HG03520 (cell line): ENCODE measurements at regions not wholly inside any gene's neighbourhood (a gene's known extent, or its start where the extent isn't known, plus 50 kb on each side); places are given as distances from the start of the nearest gene placed in this dataset.

Experiments used
- ATAC-seq: cut with Tn5 transposase; IDR thresholded peaks from one replicate; pipeline ENCODE4 v1.9.1; 2021; ENCODE audit warnings: mild to moderate bottlenecking, moderate library complexity; ENCODE audit not compliant: unreplicated experiment

DNA sequence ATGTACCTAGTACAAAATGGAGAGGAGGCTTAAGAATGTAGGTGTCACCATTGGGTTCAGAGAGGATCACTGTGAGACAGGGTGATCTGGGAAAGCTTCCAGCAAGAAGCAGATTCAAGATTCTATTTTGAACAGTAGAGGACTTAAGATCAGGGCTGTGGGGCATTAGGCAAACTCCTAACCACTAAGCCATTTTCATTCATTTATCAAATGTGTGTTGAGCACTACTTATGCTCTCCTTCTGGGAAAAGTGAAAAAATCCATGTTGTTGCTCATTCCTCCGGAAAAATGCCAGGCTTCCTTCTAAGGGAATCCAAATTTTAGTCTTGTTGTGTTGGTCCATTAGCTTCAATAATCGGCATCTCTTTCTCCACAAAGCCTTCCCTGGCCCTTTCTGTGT, 163.4 kb downstream of the NUAK1 start:
- no peak for ATAC-seq

DNA sequence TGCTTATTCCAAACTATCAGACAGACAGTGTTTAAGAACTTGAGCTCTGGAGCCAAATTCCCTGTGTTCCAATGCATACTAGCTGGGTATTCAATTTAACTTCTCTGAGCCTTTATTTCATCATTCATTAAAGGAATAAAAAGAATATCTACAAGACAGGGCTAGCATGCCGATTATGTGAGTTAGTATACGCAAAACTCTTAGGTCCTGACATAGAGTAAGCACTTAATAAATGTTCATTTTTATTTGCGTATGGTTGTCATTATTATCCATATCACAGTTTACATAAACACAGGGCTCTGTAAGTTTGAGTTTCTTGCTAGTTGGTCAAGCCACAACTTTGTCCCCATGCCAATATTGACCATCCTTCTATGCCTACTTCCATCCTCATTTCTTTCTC, 161.5 kb downstream of the NUAK1 start:
- no peak for ATAC-seq

DNA sequence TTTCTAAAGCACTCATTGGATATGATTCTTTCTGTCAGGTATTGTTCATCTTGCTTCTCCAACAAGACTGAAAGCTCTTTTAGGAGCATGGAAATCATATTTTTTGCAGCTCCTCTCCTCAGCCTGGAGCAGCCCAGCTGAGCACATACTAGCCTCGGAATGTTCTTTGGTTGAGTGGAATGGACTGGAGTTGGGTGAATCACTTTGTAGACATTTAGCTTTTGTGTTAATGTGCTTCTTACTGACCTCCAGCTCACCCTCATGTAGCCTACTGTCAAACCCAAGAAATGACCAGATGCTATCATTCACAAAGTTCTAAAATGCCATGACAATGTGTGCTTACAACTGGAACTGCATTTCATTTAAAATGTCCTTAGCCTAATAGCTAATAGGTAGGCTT, 161.1 kb downstream of the NUAK1 start:
- no peak for ATAC-seq

DNA sequence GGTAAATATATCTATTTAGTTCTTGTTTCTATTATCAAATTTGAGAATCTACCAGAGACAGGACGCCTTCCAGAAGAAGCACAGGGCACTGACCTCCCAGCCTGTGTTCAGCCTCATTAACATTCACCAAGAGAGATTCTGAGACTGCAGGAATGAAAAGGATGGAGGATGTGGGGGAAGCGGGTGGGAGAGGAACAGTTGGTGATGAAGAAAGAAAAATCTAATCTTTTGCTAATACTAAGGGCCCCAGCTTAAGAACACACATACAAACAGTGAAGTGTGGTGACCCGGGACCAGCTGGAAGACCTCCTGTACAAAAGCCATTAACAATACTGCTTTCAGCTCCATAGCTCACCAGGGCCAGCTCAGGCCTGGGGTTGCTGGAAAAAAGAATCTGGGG, 160.5 kb downstream of the NUAK1 start:
- no peak for ATAC-seq

DNA sequence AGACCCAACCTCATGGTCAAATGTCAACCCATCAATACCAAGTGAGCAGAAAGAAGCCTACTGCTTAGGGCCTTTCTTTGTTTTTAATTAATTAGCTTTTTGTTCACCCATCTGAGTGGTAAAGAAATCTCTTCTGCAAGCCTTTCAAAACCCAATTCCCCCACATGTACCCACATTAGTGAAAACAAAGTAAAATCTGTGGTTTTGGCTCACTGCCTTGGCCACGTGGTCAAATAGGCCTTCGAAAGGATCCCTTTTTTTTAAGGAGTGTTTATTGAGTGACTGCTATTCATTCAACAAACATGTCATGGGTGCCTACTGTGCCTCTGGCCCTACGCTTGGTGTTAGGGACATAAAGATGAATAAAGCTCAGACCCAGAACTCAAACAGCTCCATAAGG, 160.1 kb downstream of the NUAK1 start:
- no peak for ATAC-seq

DNA sequence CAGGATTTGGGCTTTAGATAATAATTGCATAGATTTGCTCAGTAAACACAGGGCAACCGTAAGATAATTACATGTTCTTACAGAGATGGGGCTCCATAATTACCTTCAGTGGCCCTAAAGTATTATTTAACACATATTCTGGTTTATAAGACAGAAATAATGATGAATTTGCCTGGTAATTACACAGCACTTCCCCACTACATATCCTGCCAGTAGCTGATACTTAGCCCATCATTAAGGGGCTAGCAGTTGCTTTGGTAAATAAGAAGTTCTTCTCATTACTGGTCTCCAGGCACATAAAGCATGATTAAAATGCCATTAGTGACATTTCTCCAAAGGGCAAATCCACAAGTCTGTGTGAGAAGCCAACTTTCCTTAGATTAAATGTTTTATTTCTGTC, 158.7 kb downstream of the NUAK1 start:
- ATAC-seq = no peak

DNA sequence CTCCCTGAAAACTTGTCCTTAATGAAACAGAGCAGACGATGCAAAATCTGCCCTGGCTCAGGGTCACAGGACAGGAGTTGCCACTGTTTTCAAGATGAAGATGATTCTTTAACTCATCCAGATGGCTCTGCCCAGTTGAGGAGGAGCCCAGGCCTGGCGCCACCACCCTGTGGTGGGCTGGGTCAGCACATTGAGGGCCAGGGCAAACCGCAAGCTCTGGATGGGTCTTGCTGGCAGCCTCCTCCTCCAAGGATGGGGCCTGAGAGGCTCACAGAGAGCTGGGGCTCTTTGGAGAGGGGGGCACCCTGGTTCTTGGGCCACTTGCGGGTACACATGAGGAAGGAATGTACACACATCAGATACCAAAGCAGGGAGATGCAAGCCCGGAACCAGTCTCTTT, 158.2 kb downstream of the NUAK1 start:
- ATAC-seq = no peak

DNA sequence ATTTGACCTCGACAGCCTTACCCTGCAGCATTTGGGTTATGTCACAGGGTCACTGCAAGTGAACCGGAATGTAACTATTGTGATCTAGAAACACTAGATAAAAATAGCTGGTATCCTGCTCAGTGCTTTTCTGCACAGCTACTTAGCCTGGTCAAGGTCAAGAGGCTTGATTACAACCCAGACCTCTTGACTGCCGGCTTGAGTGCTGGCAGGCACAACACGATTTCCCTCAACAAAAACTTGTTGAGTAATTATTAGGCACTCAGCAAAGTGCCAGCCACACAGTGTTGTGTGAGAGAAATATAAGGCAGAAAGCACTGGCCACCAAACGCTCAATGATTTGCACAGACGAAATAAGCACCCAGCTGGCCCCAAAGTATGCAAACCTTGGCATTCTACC, 156.7 kb downstream of the NUAK1 start:
- ATAC-seq = no peak

DNA sequence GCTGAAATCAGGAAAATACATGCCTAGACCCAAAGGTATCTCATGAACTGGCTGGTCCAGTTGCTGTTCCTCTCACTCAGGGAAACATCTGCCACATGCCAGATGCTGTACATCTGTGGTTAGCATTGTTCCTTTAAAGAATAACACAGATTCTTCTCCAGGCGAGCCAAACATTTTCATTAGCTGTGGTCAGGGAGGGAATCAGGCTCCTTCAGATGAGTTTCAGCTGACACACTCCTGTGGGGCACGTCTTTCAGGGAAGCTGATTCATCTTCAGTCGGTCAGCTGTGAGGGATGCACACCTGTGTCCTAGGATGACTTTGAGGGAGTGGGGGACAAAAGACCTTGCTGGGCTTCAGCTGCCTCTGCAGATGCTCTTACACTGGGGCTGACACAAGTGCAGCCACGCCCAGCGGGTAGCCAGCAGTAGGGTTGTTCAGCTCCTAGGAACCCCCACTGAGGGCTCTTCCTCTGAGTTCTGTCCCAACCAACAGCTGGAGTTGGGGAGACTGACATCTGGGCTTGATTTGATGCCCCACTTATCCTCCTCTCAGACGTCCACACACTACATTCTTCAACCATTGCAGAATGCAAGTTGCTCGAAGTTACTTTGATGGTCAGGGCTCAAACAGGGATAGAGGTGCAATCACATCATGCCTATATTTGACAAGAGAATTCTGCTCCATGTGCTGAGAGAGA, 155.0 kb downstream of the NUAK1 start:
- no peak for ATAC-seq

DNA sequence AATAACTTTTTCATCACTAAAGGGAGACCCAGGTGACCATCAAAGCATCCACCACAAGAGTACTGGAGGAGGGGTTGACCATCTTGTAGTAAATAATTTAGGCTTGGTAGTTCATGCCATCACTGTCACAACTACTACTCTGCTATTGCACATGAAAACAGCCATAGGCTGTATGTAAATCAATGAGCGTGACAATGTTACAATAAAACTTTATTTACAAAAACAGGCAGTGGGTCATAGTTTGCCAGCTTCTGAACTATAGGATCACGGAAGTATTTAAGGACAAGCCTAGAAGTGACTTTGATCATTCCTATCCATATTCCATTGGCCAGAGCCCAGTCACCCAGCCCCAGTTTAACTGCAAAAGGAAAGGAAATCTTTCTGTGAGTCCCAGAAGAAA, 153.4 kb downstream of the NUAK1 start:
- ATAC-seq = no peak

DNA sequence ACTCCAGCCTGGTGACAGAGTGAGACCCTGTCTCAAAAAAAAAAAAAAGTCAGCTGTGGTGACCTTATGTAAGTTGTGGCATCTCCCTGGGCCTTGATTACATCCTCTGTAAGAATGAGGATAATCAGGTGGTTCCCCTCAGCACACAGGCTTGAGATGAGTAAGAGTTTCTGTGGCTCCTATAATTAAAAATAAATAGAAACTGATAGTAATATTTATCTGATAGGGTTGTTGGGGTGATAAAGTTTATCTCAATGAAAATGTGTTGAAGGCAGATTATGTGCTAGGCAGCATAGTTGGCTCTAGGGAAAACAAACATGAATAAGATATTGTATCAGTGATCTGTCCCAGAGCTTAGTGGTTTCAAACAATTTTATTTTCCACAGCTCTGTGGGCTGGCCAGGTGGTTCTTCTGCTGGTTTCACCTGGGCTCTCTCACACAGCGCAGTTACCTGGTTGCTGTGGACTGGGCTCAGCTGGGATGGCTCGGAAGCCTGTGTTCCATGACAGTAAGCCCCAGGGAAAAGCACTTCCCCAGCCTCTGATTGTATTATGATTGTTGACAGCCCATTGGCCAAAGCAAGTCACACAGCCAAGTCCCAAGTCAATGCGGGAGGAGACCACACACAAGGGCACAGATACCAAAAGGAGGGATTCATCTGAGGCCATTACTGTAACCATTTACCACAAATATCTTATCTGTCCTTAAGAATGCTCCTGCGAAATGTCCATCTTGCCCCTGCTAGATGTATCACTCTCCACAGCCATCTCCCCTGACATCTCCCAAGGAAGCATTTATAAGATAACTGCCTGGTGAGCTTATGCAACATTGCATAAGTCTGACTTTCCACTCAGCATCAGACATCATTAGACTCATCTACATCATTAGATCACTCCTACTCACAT, 151.7 kb downstream of the NUAK1 start:
- ATAC-seq = no peak

DNA sequence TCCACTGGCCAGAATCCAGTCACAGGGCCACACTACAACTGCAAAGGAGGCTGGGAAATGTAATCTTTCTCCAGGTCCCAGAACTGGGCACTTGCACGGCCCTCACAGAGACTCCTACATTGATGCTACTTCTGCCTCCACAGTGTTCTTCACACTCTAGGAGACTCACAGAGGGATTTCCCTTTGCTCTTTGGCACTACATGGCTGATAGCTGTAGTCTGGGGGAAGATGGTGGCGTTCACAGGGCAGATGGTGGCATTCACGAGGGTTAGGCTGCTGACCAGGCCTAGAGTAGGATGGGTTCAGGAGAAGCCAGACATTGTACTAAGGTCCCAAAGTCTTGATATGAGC, 151.1 kb downstream of the NUAK1 start:
- no peak for ATAC-seq

DNA sequence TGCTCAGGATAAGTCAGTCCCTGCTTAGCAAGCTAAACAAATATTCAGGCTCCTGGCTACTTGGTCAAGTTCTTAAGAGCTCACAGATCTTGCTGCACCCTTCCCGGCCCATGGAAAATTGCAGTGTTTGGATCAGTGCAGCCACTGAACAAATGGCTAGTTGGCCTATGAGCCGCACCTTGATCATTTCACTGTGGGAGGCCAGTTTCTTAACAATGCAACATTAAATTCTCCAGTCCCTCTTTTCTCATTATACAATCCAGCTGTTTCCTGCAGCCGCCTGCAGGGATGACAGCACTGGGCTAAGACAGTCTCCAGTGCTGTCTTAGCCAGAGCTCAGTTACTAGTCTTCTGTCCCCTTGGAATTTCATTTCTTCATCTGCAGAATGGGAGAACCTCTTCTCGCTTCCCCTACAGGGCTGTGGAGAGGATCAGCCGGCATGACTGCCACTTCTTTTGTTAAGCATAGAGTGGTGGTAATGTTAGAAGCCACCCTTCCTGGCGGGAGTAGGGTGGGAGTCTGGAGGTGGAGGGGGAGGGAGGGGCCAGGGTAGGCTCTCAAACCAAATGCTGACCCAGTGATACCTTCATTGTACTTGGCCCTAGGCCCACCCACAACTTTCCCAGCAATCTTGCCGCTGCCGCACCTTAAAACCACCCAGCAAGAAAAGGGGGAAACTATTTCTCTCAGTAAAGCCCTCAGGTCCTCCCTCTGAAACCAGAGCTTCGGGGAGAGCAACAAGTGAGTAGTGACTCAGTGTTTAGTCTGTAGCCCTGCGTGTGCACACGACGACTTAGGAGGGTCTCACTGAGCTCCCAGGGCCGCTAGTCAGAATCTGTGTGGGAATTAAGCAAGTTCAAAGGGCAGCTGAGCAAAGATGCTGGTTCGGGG, 145.7 kb downstream of the NUAK1 start:
- no peak for ATAC-seq

DNA sequence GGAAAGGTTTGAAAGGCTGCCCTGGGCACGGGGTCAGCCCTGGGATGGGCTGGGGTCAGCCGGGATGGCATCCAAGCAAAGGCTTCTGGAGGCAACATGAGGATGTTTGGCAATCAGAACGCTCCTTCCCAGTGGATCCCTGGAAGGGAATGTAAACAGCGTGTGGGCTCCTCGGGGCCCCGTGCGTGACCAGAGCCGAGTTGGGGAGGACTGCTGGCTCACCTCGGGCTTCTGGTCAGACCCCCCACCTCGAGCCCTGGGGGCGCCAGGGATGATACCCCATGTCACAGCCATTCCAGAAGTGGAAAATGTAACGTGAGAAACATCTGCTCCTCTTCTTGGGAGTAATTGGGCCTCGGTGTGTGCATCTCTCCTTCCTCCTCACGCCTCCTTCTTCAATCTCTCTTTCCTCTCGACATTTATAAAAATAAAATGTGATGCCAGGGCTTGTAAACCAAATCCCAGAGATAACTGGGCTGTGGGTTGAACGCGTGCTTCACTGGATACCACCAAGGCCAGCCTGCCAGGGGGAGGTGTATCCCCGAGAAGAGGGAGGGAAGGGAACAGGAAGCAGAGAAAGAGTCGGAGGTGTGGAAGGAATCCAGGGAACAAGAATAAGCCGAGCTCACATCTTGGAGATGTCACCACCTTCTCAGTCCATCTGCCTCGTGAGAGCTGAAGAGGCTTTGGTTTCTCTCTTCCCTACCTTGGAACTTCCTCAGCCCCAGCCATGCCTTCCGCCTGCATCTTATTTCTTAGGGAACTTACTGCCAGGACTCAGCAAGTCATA, 144.8 kb downstream of the NUAK1 start:
- ATAC-seq = no peak

DNA sequence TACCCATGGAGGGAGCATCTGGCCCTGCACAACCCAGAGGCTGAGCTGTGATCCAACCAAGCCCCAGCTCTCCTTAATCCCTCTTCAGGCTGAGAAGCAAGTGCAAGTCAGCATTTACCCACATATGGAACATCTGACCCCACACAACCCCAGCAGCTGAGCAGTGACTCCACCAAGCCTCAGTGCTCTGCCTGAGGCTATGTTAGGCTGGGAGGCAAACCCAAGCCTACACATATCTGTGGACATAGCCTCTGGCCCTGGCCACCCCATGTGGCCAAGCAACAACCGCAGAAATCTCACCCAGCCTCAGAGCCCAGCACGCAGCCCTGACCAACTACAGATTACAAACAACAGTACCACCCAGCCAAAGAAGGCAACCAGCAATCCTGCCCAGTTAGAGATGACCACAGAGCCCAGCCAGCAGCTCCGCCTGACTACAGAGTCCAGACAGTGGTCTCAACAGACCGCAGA, 142.8 kb downstream of the NUAK1 start:
- ATAC-seq = no peak

DNA sequence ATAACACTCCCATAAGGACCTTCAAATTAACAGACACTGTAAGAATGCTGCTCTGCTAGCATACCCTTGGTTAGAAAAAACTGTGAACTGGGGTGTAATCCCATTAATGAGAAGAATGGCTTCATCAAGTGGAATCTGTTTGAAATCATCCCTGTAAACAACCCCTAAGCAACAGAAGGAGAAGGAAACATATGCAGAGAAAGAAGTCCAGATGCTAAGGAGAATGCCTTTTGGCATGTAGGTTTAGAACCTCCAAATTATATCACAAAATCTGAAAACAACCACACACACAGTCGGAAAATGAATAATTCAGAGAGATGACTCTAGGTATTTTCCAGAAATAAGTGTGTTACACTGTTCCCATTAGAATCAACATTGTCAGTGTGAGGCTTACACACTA, 140.2 kb downstream of the NUAK1 start:
- no peak for ATAC-seq

DNA sequence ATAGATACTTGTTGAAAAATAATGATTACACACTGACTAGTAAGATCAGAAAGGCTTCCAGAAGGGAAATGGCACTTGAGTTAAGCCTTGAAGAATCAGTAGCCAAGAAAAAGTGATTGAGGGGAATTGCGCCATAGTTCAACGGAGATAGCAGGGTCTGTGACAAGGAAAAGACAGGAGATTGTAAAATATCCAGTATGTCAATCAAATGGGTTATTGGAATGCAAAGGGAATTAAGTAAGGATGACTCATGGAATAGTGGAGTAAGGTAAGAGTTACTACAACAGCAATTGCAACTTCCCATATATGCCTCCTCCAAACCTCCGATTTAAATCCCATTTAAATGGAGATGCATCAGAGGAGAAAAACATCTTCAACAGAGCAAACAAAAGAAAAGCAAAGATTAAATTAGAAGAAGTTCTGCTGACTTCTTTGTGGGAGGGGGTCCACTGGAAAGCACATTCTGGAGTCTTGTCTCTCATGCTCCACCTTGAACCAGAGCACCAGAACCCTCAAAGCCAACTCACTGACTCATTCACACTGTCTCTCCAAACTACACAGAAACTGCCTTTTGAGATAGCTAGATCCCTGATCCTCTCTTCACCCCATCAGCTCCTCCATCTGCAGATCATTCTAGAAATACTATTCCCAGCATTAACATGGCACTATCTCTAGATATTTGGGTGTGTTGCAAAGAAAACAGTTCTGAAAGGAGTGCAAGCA, 138.2 kb downstream of the NUAK1 start:
- ATAC-seq = no peak

DNA sequence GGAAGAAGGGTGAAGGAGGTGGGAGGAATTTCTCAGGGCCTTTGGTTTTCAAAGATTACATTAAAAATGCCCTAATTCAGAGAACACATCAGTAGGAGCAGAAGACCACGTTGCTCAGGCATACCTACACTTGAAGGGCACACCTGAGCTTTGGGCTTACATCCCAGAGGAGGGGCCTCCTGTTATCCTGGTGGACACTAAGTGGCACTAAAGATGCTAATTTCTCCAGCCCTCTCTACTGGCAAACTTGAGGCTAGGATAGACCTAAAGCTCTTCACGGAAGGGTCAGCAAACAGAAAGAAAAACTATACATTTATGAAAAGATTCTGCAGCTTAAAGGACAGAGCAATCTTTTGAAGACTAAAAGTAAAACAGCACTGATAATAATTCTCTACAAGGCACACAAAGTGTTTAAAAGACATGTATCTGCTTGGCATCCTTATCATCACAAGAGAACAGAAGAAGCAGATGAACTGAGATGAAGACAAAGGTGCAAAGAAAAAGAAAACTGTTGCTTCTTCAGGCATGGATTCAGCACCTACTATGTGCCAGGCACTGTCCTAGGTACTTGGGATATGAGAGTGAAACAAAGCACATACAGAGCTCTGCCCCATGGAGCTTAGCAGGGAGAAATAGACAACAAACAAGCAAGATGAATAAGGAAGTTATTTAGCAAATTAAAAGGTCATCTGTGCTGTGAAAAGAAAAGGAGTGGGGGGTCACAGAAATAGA, 137.5 kb downstream of the NUAK1 start:
- ATAC-seq = no peak

DNA sequence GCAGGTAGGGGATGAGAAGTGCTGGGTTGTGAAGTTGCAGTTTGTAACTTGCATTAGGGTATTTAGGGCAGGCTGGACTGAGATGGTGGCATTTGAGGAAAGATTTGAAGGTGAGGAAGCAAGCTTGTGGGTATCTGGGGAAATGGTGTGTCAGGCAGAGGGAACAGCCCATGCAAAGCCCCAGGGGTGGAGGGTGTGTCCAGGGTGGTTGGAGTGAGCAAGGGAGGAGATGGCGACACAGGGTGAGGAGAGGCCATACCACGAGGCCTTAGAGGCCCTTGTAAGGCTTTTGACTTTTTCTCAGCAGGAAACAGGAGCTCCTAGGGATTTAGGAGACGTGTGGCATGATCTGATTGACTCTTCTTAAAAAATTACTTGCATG, 136.9 kb downstream of the NUAK1 start:
- ATAC-seq = no peak
